Hepatocyte (in vitro differentiated cells): ENCODE measurements at regions not wholly inside any gene's neighbourhood (a gene's known extent, or its start where the extent isn't known, plus 50 kb on each side); places are given as distances from the start of the nearest gene placed in this dataset.

Experiments used
- EZH2 ChIP-seq: fragments of 200-600 bp; sonication (generic); IDR thresholded peaks from 2 replicates; pipeline ENCODE4 v1.6.1; 2016; ENCODE audit warnings: antibody characterized with exemption, mild to moderate bottlenecking, borderline replicate concordance
- EZH2phosphoT487 ChIP-seq: fragments of 200-600 bp; sonication (generic); IDR thresholded peaks from one replicate; pipeline ENCODE4 v1.6.1; 2018; ENCODE audit warnings: antibody characterized with exemption, mild to moderate bottlenecking, low read depth, moderate library complexity; ENCODE audit not compliant: unreplicated experiment, severe bottlenecking
- TF ChIP-seq, protein P1 (sequence below): fragments of 200-600 bp; sonication (generic); IDR thresholded peaks from 2 replicates; pipeline ENCODE4 v1.5.1; 2016; ENCODE audit warnings: antibody characterized with exemption, mild to moderate bottlenecking; ENCODE audit not compliant: poor library complexity

DNA sequence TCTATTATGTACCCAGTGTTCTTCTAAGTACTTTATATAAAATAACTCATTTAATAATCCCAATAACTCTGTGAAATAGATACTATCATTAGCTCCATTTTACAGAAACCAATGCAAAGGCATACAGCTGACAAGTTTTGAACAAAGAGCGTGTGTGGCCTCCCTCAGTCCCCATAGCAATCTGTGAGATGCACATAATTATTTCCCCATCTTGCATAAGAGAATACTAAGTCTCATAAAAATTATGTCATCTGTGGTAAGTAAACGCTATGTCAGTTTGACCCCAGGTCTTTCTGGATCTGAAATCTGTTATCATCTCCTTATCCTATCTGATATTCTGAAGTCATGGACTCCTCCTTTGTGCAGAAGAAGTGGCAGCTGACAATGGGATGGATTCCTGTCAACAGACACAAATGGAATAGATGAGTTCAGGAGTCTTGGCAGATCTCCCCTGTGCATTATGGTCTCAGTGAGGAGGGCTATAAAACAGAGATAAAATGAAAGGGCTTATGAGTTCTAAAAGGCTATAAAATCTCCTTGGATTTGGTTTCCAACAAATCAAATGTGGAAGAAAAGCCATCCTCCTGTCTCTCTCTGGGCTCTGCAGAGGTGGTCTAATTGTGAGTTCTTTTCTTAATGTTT is 162.5 kb upstream of the TLE4 start:
- TF ChIP-seq, protein P1, sequence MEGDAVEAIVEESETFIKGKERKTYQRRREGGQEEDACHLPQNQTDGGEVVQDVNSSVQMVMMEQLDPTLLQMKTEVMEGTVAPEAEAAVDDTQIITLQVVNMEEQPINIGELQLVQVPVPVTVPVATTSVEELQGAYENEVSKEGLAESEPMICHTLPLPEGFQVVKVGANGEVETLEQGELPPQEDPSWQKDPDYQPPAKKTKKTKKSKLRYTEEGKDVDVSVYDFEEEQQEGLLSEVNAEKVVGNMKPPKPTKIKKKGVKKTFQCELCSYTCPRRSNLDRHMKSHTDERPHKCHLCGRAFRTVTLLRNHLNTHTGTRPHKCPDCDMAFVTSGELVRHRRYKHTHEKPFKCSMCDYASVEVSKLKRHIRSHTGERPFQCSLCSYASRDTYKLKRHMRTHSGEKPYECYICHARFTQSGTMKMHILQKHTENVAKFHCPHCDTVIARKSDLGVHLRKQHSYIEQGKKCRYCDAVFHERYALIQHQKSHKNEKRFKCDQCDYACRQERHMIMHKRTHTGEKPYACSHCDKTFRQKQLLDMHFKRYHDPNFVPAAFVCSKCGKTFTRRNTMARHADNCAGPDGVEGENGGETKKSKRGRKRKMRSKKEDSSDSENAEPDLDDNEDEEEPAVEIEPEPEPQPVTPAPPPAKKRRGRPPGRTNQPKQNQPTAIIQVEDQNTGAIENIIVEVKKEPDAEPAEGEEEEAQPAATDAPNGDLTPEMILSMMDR = no peak
- no peak for TF ChIP-seq EZH2phosphoT487
- TF ChIP-seq EZH2 = no peak
